Prostate gland (tissue), 2 donors: ENCODE measurements at regions not wholly inside any gene's neighbourhood (a gene's known extent, or its start where the extent isn't known, plus 50 kb on each side); places are given as distances from the start of the nearest gene placed in this dataset.

ENCODE experiments used
- CTCF ChIP-seq, 4 experiments: fragments of 200-600 bp in 2 of 4; fragments of 450-650 bp in 2 of 4; sonication (generic) in 2 of 4; IDR thresholded peaks; 1 replicate in 3 of 4; 2 replicates in 1 of 4; pipeline ENCODE4 v1.5.1; 2016 to 2019; ENCODE audit warnings: antibody characterized with exemption in 4 of 4, mild to moderate bottlenecking in 2 of 4, moderate library complexity in 2 of 4
- POLR2AphosphoS5 ChIP-seq: sonication (generic); formaldehyde crosslinking; IDR thresholded peaks from one replicate; pipeline ENCODE4 v1.6.1; 2017; ENCODE audit warnings: antibody characterized with exemption

- TF ChIP-seq CTCF (IDR thresholded peaks at IDR 0.05), result no peak
- TF ChIP-seq POLR2AphosphoS5, result no peak
These were observed 187.4 kb upstream of the BRINP3 start for GRCh38 chr1:190665045-190665444.
